GM12878 (cell line): ENCODE measurements at regions not wholly inside any gene's neighbourhood (a gene's known extent, or its start where the extent isn't known, plus 50 kb on each side); places are given as distances from the start of the nearest gene placed in this dataset.
"Not testable (repeated sequence)": the region's sequence is repeated elsewhere in the genome, so short reads cannot be mapped to it uniquely, and the experiment has no call there.

Experiments used
- ATAC-seq: fragments of 200-7000 bp; cut with Tn5 transposase; 3 replicates; pipeline ENCODE4 v1.9.1; 2020; ENCODE audit warnings: mild to moderate bottlenecking, moderate library complexity
- BruUV-seq: library from RNA; stranded (reverse); fragments of 400-500 nt; replicated peaks from 2 replicates; lab custom pipeline; 2021; lab: Mats Ljungman, UMichigan
- CTCF ChIA-PET: fragments of 300-600 bp; sonication (Branson Sonifier 250); formaldehyde crosslinking; extraction: SDS; loops from one replicate; lab custom pipeline; 2021; ENCODE audit warnings: inconsistent platforms; lab: Yijun Ruan, JAX
- POLR2A ChIA-PET: fragments of 350-600 bp; formaldehyde crosslinking; extraction: SDS; loops from one replicate; lab custom pipeline; 2021; ENCODE audit warnings: inconsistent platforms; lab: Charles Lee
- RAD21 ChIA-PET: fragments of 300-600 bp; sonication (Branson Sonifier 250); formaldehyde crosslinking; loops from one replicate; lab custom pipeline; 2023; ENCODE audit warnings: antibody characterized with exemption; ENCODE audit not compliant: unreplicated experiment; lab: Charles Lee
- SMC1A ChIA-PET: fragments of 300-600 bp; sonication (Branson Sonifier 250); formaldehyde crosslinking; loops from one replicate; lab custom pipeline; 2023; ENCODE audit not compliant: unreplicated experiment, uncharacterized antibody; lab: Charles Lee
- DNase-seq: peaks from one replicate; pipeline ENCODE4 v3.0.0-alpha.2; 2011; ENCODE audit warnings: low read depth, low spot score
- FAIRE-seq: peaks from 3 replicates; lab custom pipeline; 2011; peaks lifted over from hg19 to GRCh38; lab: Jason Lieb, UNC
- H2AFZ ChIP-seq: 2 replicates; pipeline ENCODE4 v1.6.0; 2011; ENCODE audit warnings: low read depth, low read length, control low read depth; ENCODE audit not compliant: control insufficient read depth
- H3K27ac ChIP-seq: 2 replicates; pipeline ENCODE4 v1.5.1; 2011; ENCODE audit warnings: control low read depth; ENCODE audit not compliant: control insufficient read depth, insufficient read depth
- H3K27me3 ChIP-seq, 2 experiments: replicated peaks in 1 of 2; 2 replicates each; pipeline versions ENCODE4 v1.6.0 to v1.6.1; 2011; ENCODE audit warnings: low read length in 1 of 2; ENCODE audit not compliant: control insufficient read depth in 2 of 2, insufficient read depth in 2 of 2
- H3K36me3 ChIP-seq, 2 experiments: 2 replicates each; pipeline ENCODE4 v1.5.1; 2011; ENCODE audit warnings: low read length in 1 of 2; ENCODE audit not compliant: control insufficient read depth in 2 of 2, insufficient read depth in 2 of 2
- H3K4me1 ChIP-seq: 2 replicates; pipeline ENCODE4 v1.6.1; 2011; ENCODE audit warnings: mild to moderate bottlenecking, low read length, moderate library complexity, mixed read lengths; ENCODE audit not compliant: control insufficient read depth, insufficient read depth
- H3K4me2 ChIP-seq: 2 replicates; pipeline ENCODE4 v1.6.0; 2011; ENCODE audit warnings: control low read depth; ENCODE audit not compliant: control insufficient read depth, insufficient read depth
- H3K4me3 ChIP-seq: fragments of 200-600 bp; sonication (generic); 2 replicates; pipeline ENCODE4 v1.5.1; 2016
- H3K79me2 ChIP-seq: 2 replicates; pipeline ENCODE4 v1.6.0; 2011; ENCODE audit warnings: low read length; ENCODE audit not compliant: control insufficient read depth, insufficient read depth
- H3K9ac ChIP-seq: 2 replicates; pipeline ENCODE4 v1.8.0; 2011; ENCODE audit warnings: low read length, control low read depth, mixed read lengths; ENCODE audit not compliant: control insufficient read depth, insufficient read depth
- H3K9me3 ChIP-seq: replicated peaks from 3 replicates; pipeline ENCODE4 v1.5.1; 2011; ENCODE audit warnings: mild to moderate bottlenecking, low read length; ENCODE audit not compliant: control insufficient read depth, insufficient read depth
- H4K20me1 ChIP-seq: 2 replicates; pipeline ENCODE4 v1.6.0; 2011; ENCODE audit not compliant: control insufficient read depth, insufficient read depth
- CEBPB ChIP-seq, 2 experiments: fragments of 150-350 bp in 1 of 2; IDR thresholded peaks; 2 replicates each; pipeline ENCODE4 v1.6.1; 2012 to 2014; ENCODE audit warnings: low read depth in 2 of 2, low read length in 2 of 2, borderline replicate concordance in 1 of 2, inconsistent platforms in 1 of 2
- CHD4 ChIP-seq: fragments of 200-600 bp; sonication (generic); IDR thresholded peaks from 2 replicates; pipeline ENCODE4 v1.6.1; 2016; ENCODE audit warnings: mild to moderate bottlenecking
- TCF7 ChIP-seq: IDR thresholded peaks from 2 replicates; pipeline ENCODE4 v1.6.1; 2014; ENCODE audit warnings: antibody characterized with exemption, borderline replicate concordance
- WGBS: methylation state at CpG from one replicate; pipeline ENCODE4 v1.1.6; 2016; ENCODE audit warnings: low lambda C conversion rate; ENCODE audit not compliant: insufficient replicate concordance, insufficient coverage; ENCODE audit errors: missing lambda C conversion rate; 5-methylcytosine and 5-hydroxymethylcytosine counted together
- in situ Hi-C: fragments of 300-500 bp; cut with MboI; formaldehyde crosslinking; loops from 9 replicates; pipeline ENCODE4 v1.14.3; 2018; ENCODE audit warnings: mixed read lengths
- intact Hi-C: fragments of 100-400 bp; cut with micrococcal nuclease; formaldehyde crosslinking; loops from one replicate; pipeline ENCODE4 v1.14.2; 2022; ENCODE audit not compliant: unreplicated experiment
- TF ChIP-seq, protein P1 (sequence below), 3 experiments: IDR thresholded peaks in 2 of 3; conservative IDR thresholded peaks in 1 of 3; 2 replicates each; pipeline ENCODE4 v1.5.1; 2011; ENCODE audit warnings: low read depth in 3 of 3, low read length in 3 of 3, mild to moderate bottlenecking in 3 of 3, control low read depth in 2 of 3, moderate library complexity in 2 of 3, inconsistent platforms in 1 of 3, mixed read lengths in 1 of 3; ENCODE audit not compliant: control insufficient read depth in 2 of 3, insufficient read depth in 1 of 3; ENCODE audit errors: extremely low read depth in 1 of 3
- TF ChIP-seq, protein P2 (sequence below): fragments of 450-650 bp; IDR thresholded peaks from 2 replicates; pipeline ENCODE4 v1.6.1; 2017; ENCODE audit warnings: mild to moderate bottlenecking, moderate library complexity
- TF ChIP-seq, protein P3 (sequence below): fragments of 450-650 bp; IDR thresholded peaks from 2 replicates; pipeline ENCODE4 v1.6.1; 2017; ENCODE audit warnings: mild to moderate bottlenecking, moderate library complexity

DNA sequence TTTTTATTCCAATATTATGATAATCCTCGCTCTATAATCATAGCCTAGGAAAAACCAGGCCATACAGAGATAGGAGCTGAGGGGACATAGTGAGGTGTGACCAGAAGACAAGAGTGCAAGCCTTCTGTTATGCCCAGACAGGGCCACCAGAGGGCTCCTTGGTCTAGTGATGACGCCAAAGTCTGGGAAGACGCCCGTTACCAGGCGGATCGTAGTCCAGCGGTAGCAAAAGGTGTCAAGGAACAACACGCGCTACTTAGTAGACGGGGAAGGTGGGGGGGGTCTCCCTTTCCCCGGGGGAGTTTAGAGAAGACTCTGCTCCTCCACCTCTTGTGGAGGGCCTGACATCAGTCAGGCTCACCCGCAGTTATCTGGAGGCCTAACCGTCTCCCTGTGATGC lies 253.8 kb upstream of the RGPD4 start:
- H3K4me1 ChIP-seq, H3K4me3 ChIP-seq, H4K20me1 ChIP-seq, ATAC-seq, H3K9me3 ChIP-seq, DNase-seq, FAIRE-seq, H3K9ac ChIP-seq, CTCF ChIA-PET, H3K27me3 ChIP-seq, H3K36me3 ChIP-seq, RAD21 ChIA-PET, in situ Hi-C loops, H2AFZ ChIP-seq, H3K79me2 ChIP-seq, H3K27ac ChIP-seq, H3K4me2 ChIP-seq, BruUV-seq, POLR2A ChIA-PET, SMC1A ChIA-PET: not testable (repeated sequence)
- TF ChIP-seq, protein P1, sequence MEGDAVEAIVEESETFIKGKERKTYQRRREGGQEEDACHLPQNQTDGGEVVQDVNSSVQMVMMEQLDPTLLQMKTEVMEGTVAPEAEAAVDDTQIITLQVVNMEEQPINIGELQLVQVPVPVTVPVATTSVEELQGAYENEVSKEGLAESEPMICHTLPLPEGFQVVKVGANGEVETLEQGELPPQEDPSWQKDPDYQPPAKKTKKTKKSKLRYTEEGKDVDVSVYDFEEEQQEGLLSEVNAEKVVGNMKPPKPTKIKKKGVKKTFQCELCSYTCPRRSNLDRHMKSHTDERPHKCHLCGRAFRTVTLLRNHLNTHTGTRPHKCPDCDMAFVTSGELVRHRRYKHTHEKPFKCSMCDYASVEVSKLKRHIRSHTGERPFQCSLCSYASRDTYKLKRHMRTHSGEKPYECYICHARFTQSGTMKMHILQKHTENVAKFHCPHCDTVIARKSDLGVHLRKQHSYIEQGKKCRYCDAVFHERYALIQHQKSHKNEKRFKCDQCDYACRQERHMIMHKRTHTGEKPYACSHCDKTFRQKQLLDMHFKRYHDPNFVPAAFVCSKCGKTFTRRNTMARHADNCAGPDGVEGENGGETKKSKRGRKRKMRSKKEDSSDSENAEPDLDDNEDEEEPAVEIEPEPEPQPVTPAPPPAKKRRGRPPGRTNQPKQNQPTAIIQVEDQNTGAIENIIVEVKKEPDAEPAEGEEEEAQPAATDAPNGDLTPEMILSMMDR (IDR thresholded peaks at IDR 0.05 in 2 of 3, conservative IDR thresholded peaks at IDR 0.05 in 1 of 3; ENCODE audit: control insufficient read depth in 2 of 3, extremely low read depth in 1 of 3, insufficient read depth in 1 of 3, low read depth in 3 of 3, low read length in 3 of 3): 0 out of 6 replicates have a peak, but pooled peaks of 1 of the 3 experiments have one; percentile 0
- intact Hi-C loops: loop anchor here (10.0 kb wide), 1 partner anchor 612 kb away; no protein-coding TSS in a partner anchor
- WGBS: 65% methylated on average over 11 of the region's 13 CpGs

DNA sequence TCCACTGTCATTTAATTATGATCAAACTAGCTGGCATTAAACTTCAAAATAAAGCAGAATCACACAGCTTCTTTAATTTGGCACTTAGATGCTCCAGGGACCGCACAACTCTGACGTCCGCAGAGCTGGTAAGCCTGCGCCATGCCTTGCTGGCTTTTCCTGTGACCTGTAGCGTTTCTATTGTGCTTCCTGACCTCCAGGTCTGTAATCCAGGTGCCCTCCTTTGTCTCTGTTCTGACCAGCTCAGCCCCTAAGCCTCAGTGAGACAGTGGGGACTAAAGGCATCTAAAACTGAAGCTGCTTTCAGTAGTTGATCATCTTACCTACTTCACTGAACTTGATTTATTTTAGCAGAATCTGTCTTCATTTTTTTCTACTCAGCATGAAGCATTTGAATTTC lies 249.7 kb upstream of the RGPD4 start:
- POLR2A ChIA-PET: no interaction called here
- CTCF ChIA-PET: no interaction called here
- in situ Hi-C loops: no loop called here
- no peak overlapping the region for H3K9ac ChIP-seq
- no peak overlapping the region for H3K4me2 ChIP-seq
- 42% methylated on average over 5 of the region's 5 CpGs for WGBS
- ATAC-seq (no peak), DNase-seq (no peak), FAIRE-seq (no peak)
- H3K4me1 ChIP-seq: no peaks in the 10 kb centered on the region
- no peak overlapping the region for H2AFZ ChIP-seq
- H3K79me2 ChIP-seq: no peaks in the 10 kb centered on the region
- no peaks in the 10 kb centered on the region for H3K27me3 ChIP-seq
- RAD21 ChIA-PET: no interaction called here
- SMC1A ChIA-PET: no interaction called here
- H3K4me3 ChIP-seq: no peak overlapping the region
- H3K27ac ChIP-seq: no peak overlapping the region
- intact Hi-C loops: loop anchor here (10.0 kb wide), 1 partner anchor 608 kb away; no protein-coding TSS in a partner anchor
- no TSS peak for BruUV-seq
- no peaks in the 10 kb centered on the region for H3K9me3 ChIP-seq
- H3K36me3 ChIP-seq: no peaks in the 10 kb centered on the region
- H4K20me1 ChIP-seq: no peaks in the 10 kb centered on the region
- TF ChIP-seq TCF7 (no peak), CEBPB (IDR thresholded peaks at IDR 0.05; ENCODE audit: borderline replicate concordance in 1 of 2, low read depth in 2 of 2, low read length in 2 of 2) (no peak), CHD4 (no peak)
- TF ChIP-seq, protein P2, sequence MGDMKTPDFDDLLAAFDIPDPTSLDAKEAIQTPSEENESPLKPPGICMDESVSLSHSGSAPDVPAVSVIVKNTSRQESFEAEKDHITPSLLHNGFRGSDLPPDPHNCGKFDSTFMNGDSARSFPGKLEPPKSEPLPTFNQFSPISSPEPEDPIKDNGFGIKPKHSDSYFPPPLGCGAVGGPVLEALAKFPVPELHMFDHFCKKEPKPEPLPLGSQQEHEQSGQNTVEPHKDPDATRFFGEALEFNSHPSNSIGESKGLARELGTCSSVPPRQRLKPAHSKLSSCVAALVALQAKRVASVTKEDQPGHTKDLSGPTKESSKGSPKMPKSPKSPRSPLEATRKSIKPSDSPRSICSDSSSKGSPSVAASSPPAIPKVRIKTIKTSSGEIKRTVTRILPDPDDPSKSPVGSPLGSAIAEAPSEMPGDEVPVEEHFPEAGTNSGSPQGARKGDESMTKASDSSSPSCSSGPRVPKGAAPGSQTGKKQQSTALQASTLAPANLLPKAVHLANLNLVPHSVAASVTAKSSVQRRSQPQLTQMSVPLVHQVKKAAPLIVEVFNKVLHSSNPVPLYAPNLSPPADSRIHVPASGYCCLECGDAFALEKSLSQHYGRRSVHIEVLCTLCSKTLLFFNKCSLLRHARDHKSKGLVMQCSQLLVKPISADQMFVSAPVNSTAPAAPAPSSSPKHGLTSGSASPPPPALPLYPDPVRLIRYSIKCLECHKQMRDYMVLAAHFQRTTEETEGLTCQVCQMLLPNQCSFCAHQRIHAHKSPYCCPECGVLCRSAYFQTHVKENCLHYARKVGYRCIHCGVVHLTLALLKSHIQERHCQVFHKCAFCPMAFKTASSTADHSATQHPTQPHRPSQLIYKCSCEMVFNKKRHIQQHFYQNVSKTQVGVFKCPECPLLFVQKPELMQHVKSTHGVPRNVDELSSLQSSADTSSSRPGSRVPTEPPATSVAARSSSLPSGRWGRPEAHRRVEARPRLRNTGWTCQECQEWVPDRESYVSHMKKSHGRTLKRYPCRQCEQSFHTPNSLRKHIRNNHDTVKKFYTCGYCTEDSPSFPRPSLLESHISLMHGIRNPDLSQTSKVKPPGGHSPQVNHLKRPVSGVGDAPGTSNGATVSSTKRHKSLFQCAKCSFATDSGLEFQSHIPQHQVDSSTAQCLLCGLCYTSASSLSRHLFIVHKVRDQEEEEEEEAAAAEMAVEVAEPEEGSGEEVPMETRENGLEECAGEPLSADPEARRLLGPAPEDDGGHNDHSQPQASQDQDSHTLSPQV: no peak
- TF ChIP-seq, protein P3, sequence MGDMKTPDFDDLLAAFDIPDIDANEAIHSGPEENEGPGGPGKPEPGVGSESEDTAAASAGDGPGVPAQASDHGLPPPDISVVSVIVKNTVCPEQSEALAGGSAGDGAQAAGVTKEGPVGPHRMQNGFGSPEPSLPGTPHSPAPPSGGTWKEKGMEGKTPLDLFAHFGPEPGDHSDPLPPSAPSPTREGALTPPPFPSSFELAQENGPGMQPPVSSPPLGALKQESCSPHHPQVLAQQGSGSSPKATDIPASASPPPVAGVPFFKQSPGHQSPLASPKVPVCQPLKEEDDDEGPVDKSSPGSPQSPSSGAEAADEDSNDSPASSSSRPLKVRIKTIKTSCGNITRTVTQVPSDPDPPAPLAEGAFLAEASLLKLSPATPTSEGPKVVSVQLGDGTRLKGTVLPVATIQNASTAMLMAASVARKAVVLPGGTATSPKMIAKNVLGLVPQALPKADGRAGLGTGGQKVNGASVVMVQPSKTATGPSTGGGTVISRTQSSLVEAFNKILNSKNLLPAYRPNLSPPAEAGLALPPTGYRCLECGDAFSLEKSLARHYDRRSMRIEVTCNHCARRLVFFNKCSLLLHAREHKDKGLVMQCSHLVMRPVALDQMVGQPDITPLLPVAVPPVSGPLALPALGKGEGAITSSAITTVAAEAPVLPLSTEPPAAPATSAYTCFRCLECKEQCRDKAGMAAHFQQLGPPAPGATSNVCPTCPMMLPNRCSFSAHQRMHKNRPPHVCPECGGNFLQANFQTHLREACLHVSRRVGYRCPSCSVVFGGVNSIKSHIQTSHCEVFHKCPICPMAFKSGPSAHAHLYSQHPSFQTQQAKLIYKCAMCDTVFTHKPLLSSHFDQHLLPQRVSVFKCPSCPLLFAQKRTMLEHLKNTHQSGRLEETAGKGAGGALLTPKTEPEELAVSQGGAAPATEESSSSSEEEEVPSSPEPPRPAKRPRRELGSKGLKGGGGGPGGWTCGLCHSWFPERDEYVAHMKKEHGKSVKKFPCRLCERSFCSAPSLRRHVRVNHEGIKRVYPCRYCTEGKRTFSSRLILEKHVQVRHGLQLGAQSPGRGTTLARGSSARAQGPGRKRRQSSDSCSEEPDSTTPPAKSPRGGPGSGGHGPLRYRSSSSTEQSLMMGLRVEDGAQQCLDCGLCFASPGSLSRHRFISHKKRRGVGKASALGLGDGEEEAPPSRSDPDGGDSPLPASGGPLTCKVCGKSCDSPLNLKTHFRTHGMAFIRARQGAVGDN: no peak
